Natural killer cell (primary cell): ENCODE measurements at regions not wholly inside any gene's neighbourhood (a gene's known extent, or its start where the extent isn't known, plus 50 kb on each side); places are given as distances from the start of the nearest gene placed in this dataset.

Source experiments
- ATAC-seq, 3 donors: fragments of 150-1000 bp in 2 of 3; fragments of 200-7000 bp in 1 of 3; cut with Tn5 transposase; 1 replicate in 1 of 3; 2 replicates in 2 of 3; pipeline ENCODE4 v1.10.0; 2021; ENCODE audit warnings: mild to moderate bottlenecking in 2 of 3, moderate library complexity in 2 of 3
- DNase-seq, 2 donors: peaks; one replicate each; pipeline versions ENCODE4 v3.0.0 to v3.0.0-alpha.2; 2013 to 2021; ENCODE audit warnings: mixed read lengths in 1 of 2
- H3K27ac ChIP-seq: one replicate; pipeline ENCODE4 v1.5.1; 2013; ENCODE audit warnings: mild to moderate bottlenecking, low read length
- H3K27me3 ChIP-seq: one replicate; pipeline ENCODE4 v1.6.1; 2013; ENCODE audit warnings: low read length; ENCODE audit not compliant: control insufficient read depth, insufficient read depth
- H3K36me3 ChIP-seq: one replicate; pipeline ENCODE4 v1.6.1; 2013; ENCODE audit warnings: low read length; ENCODE audit not compliant: control insufficient read depth, insufficient read depth
- H3K4me1 ChIP-seq: one replicate; pipeline ENCODE4 v1.6.1; 2013; ENCODE audit warnings: low read length; ENCODE audit not compliant: control insufficient read depth, insufficient read depth
- H3K4me3 ChIP-seq: one replicate; pipeline ENCODE4 v1.5.1; 2013; ENCODE audit warnings: low read length
- H3K9me3 ChIP-seq: one replicate; pipeline ENCODE4 v1.6.1; 2013; ENCODE audit warnings: low read length; ENCODE audit not compliant: control insufficient read depth, insufficient read depth
- H3K27ac Mint-ChIP-seq, 2 donors: one replicate each; pipeline ENCODE4 v1.8.0; 2022; ENCODE audit warnings: mild to moderate bottlenecking in 2 of 2, mixed read lengths in 2 of 2, moderate library complexity in 1 of 2
- H3K27me3 Mint-ChIP-seq, 2 donors: one replicate each; pipeline ENCODE4 v1.8.0; 2022; ENCODE audit warnings: low read depth in 2 of 2, mixed read lengths in 2 of 2
- H3K36me3 Mint-ChIP-seq: one replicate; pipeline ENCODE4 v1.8.0; 2022; ENCODE audit warnings: mixed read lengths
- H3K4me1 Mint-ChIP-seq, 2 donors: one replicate each; pipeline ENCODE4 v1.8.0; 2022; ENCODE audit warnings: mixed read lengths in 2 of 2
- H3K4me3 Mint-ChIP-seq: one replicate; pipeline ENCODE4 v1.8.0; 2022; ENCODE audit warnings: mild to moderate bottlenecking, moderate library complexity, mixed read lengths
- H3K9me3 Mint-ChIP-seq, 2 donors: one replicate each; pipeline ENCODE4 v1.8.0; 2022; ENCODE audit warnings: mixed read lengths in 2 of 2
- WGBS: methylation state at CpG from one replicate; pipeline ENCODE4 v1.1.7; 2013; ENCODE audit warnings: missing lambda C conversion rate; ENCODE audit not compliant: insufficient coverage; 5-methylcytosine and 5-hydroxymethylcytosine counted together
- intact Hi-C: fragments of 100-400 bp; cut with micrococcal nuclease; formaldehyde crosslinking; loops from one replicate; pipeline ENCODE4 v1.14.2; 2022
- TF ChIP-seq, protein P1 (sequence below): fragments of 200-600 bp; IDR thresholded peaks from one replicate; pipeline ENCODE4 v1.8.0; 2022; ENCODE audit warnings: antibody characterized with exemption

DNA sequence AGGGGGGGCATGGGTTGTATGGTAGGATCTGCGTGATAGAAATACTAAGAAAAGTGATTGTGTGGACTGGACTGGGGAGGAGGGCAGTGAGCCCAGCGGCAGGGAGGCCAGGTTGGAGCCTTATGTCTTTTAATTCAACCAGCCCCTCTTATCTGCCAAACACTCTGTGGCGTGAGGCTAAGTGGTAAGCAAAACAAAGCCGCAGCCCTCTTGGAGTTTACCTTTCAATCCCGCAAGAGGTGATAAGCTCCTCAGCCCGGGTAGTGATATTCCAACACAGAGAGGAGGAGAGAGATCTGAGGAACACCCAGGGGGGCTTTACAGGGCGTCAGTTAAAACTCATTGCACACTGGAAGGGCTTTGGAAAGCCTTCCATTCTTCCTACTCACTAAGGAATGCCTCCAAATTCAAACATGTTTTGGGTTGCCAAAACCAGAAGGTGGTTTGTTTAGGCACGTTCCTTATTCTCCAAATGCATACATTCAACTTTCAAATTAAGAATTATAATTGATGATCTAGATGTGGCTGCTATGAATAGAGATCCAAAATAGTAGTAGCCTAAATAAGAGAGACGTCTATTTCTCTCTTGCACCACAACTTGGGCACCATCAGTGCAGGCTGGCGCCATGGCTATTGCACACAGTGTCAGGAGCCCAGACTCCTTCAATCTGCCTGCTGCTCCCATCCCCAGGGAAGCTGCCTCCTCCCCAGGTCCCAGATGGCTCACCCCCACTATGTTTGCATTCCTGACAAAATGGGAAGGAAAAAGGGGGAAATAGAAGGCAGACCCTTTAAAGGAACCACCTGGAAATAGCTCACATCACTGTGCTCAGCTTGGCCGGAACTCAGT is 75.1 kb upstream of the FSTL4 start:
- TF ChIP-seq, protein P1, sequence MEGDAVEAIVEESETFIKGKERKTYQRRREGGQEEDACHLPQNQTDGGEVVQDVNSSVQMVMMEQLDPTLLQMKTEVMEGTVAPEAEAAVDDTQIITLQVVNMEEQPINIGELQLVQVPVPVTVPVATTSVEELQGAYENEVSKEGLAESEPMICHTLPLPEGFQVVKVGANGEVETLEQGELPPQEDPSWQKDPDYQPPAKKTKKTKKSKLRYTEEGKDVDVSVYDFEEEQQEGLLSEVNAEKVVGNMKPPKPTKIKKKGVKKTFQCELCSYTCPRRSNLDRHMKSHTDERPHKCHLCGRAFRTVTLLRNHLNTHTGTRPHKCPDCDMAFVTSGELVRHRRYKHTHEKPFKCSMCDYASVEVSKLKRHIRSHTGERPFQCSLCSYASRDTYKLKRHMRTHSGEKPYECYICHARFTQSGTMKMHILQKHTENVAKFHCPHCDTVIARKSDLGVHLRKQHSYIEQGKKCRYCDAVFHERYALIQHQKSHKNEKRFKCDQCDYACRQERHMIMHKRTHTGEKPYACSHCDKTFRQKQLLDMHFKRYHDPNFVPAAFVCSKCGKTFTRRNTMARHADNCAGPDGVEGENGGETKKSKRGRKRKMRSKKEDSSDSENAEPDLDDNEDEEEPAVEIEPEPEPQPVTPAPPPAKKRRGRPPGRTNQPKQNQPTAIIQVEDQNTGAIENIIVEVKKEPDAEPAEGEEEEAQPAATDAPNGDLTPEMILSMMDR, result no peak
- Histone ChIP-seq H3K36me3 (no peaks in the 10 kb centered on the region), H3K4me3 (no peak overlapping the region), H3K27ac (no peak overlapping the region), H3K27me3 (peaks cover 8% of the 10 kb centered on the region), H3K4me1 (no peaks in the 10 kb centered on the region), H3K9me3 (no peaks in the 10 kb centered on the region)
- WGBS, result 72% methylated on average over 10 of the region's 11 CpGs
- H3K4me3 Mint-ChIP-seq, result no peak overlapping the region
- no peak for DNase-seq
- H3K27me3 Mint-ChIP-seq, result peaks cover 22 to 63% of the 10 kb centered on the region in 2 donors
- H3K27ac Mint-ChIP-seq, result no peak overlapping the region
- intact Hi-C loops, result no loop called here
- no peaks in the 10 kb centered on the region for H3K9me3 Mint-ChIP-seq
- no peaks in the 10 kb centered on the region for H3K36me3 Mint-ChIP-seq
- H3K4me1 Mint-ChIP-seq, result no peaks in the 10 kb centered on the region
- no peak for ATAC-seq

DNA sequence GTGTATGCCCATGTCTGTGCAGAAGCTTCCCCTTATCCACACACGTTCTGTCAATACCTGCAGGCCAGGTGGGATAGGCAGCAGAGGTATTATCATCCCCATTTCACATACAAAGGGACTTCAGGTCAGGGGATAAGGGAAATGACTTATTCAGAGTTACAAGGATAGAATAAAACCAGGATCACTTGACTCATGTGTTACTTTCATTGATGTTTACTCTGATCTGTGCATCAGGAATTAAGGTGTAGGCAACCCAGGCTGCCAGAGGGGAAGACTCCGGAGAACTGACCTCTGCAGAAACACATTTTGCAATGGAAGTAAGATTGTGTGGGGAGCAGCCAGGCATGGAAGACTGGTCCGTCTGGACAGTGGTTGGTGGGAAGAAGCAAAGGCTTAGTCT is 74.2 kb upstream of the FSTL4 start:
- H3K27ac Mint-ChIP-seq, result no peak overlapping the region
- Histone ChIP-seq H3K27ac (no peak overlapping the region), H3K4me3 (no peak overlapping the region), H3K9me3 (no peaks in the 10 kb centered on the region), H3K36me3 (no peaks in the 10 kb centered on the region), H3K4me1 (no peaks in the 10 kb centered on the region), H3K27me3 (peaks cover 4% of the 10 kb centered on the region)
- WGBS, result 66% methylated on average over 3 of the region's 3 CpGs
- no peak overlapping the region for H3K4me3 Mint-ChIP-seq
- DNase-seq, result no peak
- no peak for ATAC-seq
- no peaks in the 10 kb centered on the region for H3K9me3 Mint-ChIP-seq
- H3K27me3 Mint-ChIP-seq, result peaks cover 17 to 55% of the 10 kb centered on the region in 2 donors
- H3K4me1 Mint-ChIP-seq, result no peaks in the 10 kb centered on the region
- H3K36me3 Mint-ChIP-seq, result no peaks in the 10 kb centered on the region
- intact Hi-C loops, result no loop called here
- TF ChIP-seq, protein P1, result no peak

DNA sequence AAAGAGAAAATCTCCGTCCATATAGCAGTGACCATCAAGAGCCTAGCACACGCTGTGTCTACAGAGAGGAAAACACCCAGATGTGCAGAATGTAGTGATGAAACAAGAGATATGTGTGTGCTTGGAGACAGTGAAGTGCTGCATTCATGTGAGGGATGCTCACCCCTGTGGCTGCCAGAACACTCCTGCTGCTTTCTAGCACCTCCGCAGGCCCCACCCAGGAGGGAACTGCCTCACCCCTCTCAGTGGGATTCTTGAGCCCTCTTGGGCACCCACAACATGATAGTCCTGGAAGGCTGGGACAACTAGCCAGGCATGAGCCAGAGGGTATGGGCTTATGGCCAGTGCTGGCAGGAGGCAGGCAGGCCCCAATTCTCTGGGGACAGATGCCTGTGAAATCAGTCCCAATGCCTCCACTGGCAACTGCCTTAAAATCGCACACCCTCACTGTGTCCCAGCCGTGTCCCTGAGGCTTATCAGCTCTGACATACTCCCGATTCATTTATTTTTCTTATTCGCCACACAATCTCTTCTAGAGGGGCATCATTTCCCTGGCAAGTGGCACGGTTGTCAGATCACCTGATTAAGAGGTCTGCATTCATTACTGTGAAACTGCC is 73.2 kb upstream of the FSTL4 start:
- DNase-seq (no peak), ATAC-seq (no peak)
- no peaks in the 10 kb centered on the region for H3K9me3 ChIP-seq
- H3K4me1 ChIP-seq, result no peaks in the 10 kb centered on the region
- H3K4me3 ChIP-seq, result no peak overlapping the region
- no peaks in the 10 kb centered on the region for H3K36me3 Mint-ChIP-seq
- H3K9me3 Mint-ChIP-seq, result no peaks in the 10 kb centered on the region
- no peak overlapping the region for H3K27ac ChIP-seq
- no peaks in the 10 kb centered on the region for H3K27me3 ChIP-seq
- H3K36me3 ChIP-seq, result no peaks in the 10 kb centered on the region
- TF ChIP-seq, protein P1, result no peak
- peaks cover 17 to 44% of the 10 kb centered on the region in 2 donors for H3K27me3 Mint-ChIP-seq
- no peak overlapping the region for H3K4me3 Mint-ChIP-seq
- no peaks in the 10 kb centered on the region for H3K4me1 Mint-ChIP-seq
- WGBS, result 79% methylated on average over 8 of the region's 8 CpGs
- intact Hi-C loops, result no loop called here
- H3K27ac Mint-ChIP-seq, result no peak overlapping the region
